WTC11 (cell line): ENCODE measurements at regions not wholly inside any gene's neighbourhood (a gene's known extent, or its start where the extent isn't known, plus 50 kb on each side); places are given as distances from the start of the nearest gene placed in this dataset.
A peak's percentile ranks its signal among the peaks of the same experiment; 100 is the strongest.

ENCODE experiments used
- ATAC-seq: fragments of 200-7000 bp; cut with Tn5 transposase; 2 replicates; pipeline ENCODE4 v1.10.0; 2021; ENCODE audit warnings: mild to moderate bottlenecking, moderate library complexity
- CTCF ChIA-PET: fragments of 300-600 bp; sonication (Branson Sonifier 250); formaldehyde crosslinking; loops from one replicate; lab custom pipeline; 2021; ENCODE audit warnings: antibody characterized with exemption; lab: Charles Lee
- POLR2A ChIA-PET: fragments of 350-600 bp; sonication (Branson Sonifier 250); formaldehyde crosslinking; loops from one replicate; lab custom pipeline; 2021; ENCODE audit warnings: antibody characterized with exemption; lab: Charles Lee
- DNase-seq: peaks from one replicate; pipeline ENCODE4 v3.0.0; 2021; ENCODE audit warnings: low spot score
- H3K27ac Mint-ChIP-seq: 2 replicates; pipeline ENCODE4 v1.8.0; 2021; ENCODE audit warnings: mixed read lengths
- H3K27me3 Mint-ChIP-seq: 2 replicates; pipeline ENCODE4 v1.8.0; 2021; ENCODE audit warnings: low read depth, mild to moderate bottlenecking, moderate library complexity, mixed read lengths
- H3K36me3 Mint-ChIP-seq: 2 replicates; pipeline ENCODE4 v1.8.0; 2021; ENCODE audit warnings: mixed read lengths
- H3K4me1 Mint-ChIP-seq: 2 replicates; pipeline ENCODE4 v1.8.0; 2022; ENCODE audit warnings: mixed read lengths
- H3K4me3 Mint-ChIP-seq: 2 replicates; pipeline ENCODE4 v1.8.0; 2021; ENCODE audit warnings: mild to moderate bottlenecking, moderate library complexity, mixed read lengths
- H3K9me3 Mint-ChIP-seq: 2 replicates; pipeline ENCODE4 v1.8.0; 2021; ENCODE audit warnings: mixed read lengths
- ATF1 ChIP-seq: sonication (generic); formaldehyde crosslinking; IDR thresholded peaks from 2 replicates; pipeline ENCODE4 v1.8.1; 2023; ENCODE audit warnings: mild to moderate bottlenecking, moderate library complexity, missing genetic modification reagents
- EMX1 ChIP-seq: fragments of 250-450 bp; sonication (Bioruptor Pico); IDR thresholded peaks from 2 replicates; pipeline ENCODE4 v1.8.0; 2021; ENCODE audit warnings: mild to moderate bottlenecking
- FOXP1 ChIP-seq: sonication (generic); formaldehyde crosslinking; IDR thresholded peaks from 2 replicates; pipeline ENCODE4 v1.8.0; 2022; ENCODE audit warnings: missing genetic modification reagents, mild to moderate bottlenecking, moderate library complexity, borderline replicate concordance
- IRF2 ChIP-seq: sonication (generic); formaldehyde crosslinking; IDR thresholded peaks from 2 replicates; pipeline ENCODE4 v1.8.0; 2022; ENCODE audit warnings: low read depth, missing genetic modification reagents, borderline replicate concordance
- JUN ChIP-seq: sonication (generic); formaldehyde crosslinking; IDR thresholded peaks from 2 replicates; pipeline ENCODE4 v1.8.0; 2023; ENCODE audit warnings: mild to moderate bottlenecking, missing genetic modification reagents
- NFYB ChIP-seq: sonication (generic); formaldehyde crosslinking; conservative IDR thresholded peaks from 2 replicates; pipeline ENCODE4 v1.8.0; 2022; ENCODE audit warnings: low read depth, missing genetic modification reagents
- OVOL2 ChIP-seq: fragments of 250-450 bp; sonication (Bioruptor Pico); IDR thresholded peaks from 2 replicates; pipeline ENCODE4 v1.9.0; 2021; ENCODE audit warnings: mild to moderate bottlenecking, borderline replicate concordance
- TCF7 ChIP-seq: sonication (generic); formaldehyde crosslinking; IDR thresholded peaks from 2 replicates; pipeline ENCODE4 v1.8.0; 2022; ENCODE audit warnings: mild to moderate bottlenecking, low read depth, missing genetic modification reagents, moderate library complexity
- TEAD1 ChIP-seq: sonication (generic); formaldehyde crosslinking; IDR thresholded peaks from 2 replicates; pipeline ENCODE4 v1.8.0; 2022; ENCODE audit warnings: mild to moderate bottlenecking, missing genetic modification reagents
- TEAD4 ChIP-seq: sonication (generic); formaldehyde crosslinking; IDR thresholded peaks from 2 replicates; pipeline ENCODE4 v1.8.0; 2022; ENCODE audit warnings: mild to moderate bottlenecking, missing genetic modification reagents
- ZNF219 ChIP-seq: sonication (generic); formaldehyde crosslinking; IDR thresholded peaks from 2 replicates; pipeline ENCODE4 v1.8.0; 2023; ENCODE audit warnings: missing genetic modification reagents, mild to moderate bottlenecking, borderline replicate concordance
- ZNF396 ChIP-seq: fragments of 250-450 bp; sonication (Bioruptor Pico); IDR thresholded peaks from 2 replicates; pipeline ENCODE4 v1.8.0; 2021; ENCODE audit warnings: mild to moderate bottlenecking, moderate library complexity, borderline replicate concordance
- ZNF425 ChIP-seq: fragments of 250-450 bp; sonication (Bioruptor Pico); conservative IDR thresholded peaks from 2 replicates; pipeline ENCODE4 v1.9.0; 2021; ENCODE audit warnings: mild to moderate bottlenecking
- TF ChIP-seq, protein P1 (sequence below): sonication (generic); formaldehyde crosslinking; IDR thresholded peaks from 2 replicates; pipeline ENCODE4 v1.8.0; 2023; ENCODE audit warnings: missing genetic modification reagents, mild to moderate bottlenecking, borderline replicate concordance
- TF ChIP-seq, protein P2 (sequence below): fragments of 250-450 bp; sonication (Bioruptor Pico); IDR thresholded peaks from 2 replicates; pipeline ENCODE4 v1.9.0; 2021; ENCODE audit warnings: mild to moderate bottlenecking, borderline replicate concordance
- TF ChIP-seq, protein P3 (sequence below): sonication (generic); formaldehyde crosslinking; IDR thresholded peaks from 2 replicates; pipeline ENCODE4 v1.8.0; 2023; ENCODE audit warnings: missing genetic modification reagents
- TF ChIP-seq, protein P4 (sequence below): sonication (generic); formaldehyde crosslinking; IDR thresholded peaks from 2 replicates; pipeline ENCODE4 v1.8.1; 2023; ENCODE audit warnings: mild to moderate bottlenecking, missing genetic modification reagents

DNA sequence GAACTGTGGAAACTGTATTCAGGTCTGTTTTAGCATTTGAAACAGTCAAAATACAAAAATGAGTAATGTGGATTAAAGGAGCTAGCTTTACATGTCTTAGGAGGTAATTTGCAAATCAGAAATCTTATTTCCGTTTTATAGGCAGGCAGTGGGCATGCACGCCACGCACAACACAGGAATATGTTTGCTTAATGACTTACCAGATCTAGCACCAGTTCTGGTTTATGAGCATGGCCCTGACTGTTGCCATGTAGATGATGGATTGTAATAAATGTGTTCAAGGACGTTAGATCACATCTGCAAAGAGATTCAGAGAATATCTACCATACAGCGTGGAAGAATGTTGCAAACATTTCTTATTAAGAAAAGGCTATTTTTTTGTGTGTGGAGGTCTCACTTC, 344.5 kb upstream of the NR3C2 start (continued):
- TF ChIP-seq, protein P1, sequence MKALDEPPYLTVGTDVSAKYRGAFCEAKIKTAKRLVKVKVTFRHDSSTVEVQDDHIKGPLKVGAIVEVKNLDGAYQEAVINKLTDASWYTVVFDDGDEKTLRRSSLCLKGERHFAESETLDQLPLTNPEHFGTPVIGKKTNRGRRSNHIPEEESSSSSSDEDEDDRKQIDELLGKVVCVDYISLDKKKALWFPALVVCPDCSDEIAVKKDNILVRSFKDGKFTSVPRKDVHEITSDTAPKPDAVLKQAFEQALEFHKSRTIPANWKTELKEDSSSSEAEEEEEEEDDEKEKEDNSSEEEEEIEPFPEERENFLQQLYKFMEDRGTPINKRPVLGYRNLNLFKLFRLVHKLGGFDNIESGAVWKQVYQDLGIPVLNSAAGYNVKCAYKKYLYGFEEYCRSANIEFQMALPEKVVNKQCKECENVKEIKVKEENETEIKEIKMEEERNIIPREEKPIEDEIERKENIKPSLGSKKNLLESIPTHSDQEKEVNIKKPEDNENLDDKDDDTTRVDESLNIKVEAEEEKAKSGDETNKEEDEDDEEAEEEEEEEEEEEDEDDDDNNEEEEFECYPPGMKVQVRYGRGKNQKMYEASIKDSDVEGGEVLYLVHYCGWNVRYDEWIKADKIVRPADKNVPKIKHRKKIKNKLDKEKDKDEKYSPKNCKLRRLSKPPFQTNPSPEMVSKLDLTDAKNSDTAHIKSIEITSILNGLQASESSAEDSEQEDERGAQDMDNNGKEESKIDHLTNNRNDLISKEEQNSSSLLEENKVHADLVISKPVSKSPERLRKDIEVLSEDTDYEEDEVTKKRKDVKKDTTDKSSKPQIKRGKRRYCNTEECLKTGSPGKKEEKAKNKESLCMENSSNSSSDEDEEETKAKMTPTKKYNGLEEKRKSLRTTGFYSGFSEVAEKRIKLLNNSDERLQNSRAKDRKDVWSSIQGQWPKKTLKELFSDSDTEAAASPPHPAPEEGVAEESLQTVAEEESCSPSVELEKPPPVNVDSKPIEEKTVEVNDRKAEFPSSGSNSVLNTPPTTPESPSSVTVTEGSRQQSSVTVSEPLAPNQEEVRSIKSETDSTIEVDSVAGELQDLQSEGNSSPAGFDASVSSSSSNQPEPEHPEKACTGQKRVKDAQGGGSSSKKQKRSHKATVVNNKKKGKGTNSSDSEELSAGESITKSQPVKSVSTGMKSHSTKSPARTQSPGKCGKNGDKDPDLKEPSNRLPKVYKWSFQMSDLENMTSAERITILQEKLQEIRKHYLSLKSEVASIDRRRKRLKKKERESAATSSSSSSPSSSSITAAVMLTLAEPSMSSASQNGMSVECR (CRISPR knock-in tag) = no peak
- no peak for TF ChIP-seq OVOL2

GRCh38 chr4:148782284-148782683, 340.1 kb upstream of the NR3C2 start:
- POLR2A ChIA-PET = no interaction called here
- H3K27ac Mint-ChIP-seq = peak overlapping the region; percentile 4
- ATAC-seq = peak; percentile 100

More at GRCh38 chr4:148782284-148782683, 340.1 kb upstream of the NR3C2 start:
- CTCF ChIA-PET = no interaction called here
- H3K36me3 Mint-ChIP-seq = no peaks in the 10 kb centered on the region
- H3K9me3 Mint-ChIP-seq = no peaks in the 10 kb centered on the region; the same call in 1 of the 2 replicates
- peaks cover 19% of the 10 kb centered on the region for H3K4me1 Mint-ChIP-seq
- TF ChIP-seq TEAD1 (peak; percentile 97; the same call in 1 of the 2 replicates), ZNF219 (CRISPR knock-in tag) (no peak), NFYB (CRISPR knock-in tag) (no peak), JUN (CRISPR knock-in tag) (no peak), EMX1 (no peak), TEAD4 (CRISPR knock-in tag) (0 out of 2 replicates have a peak, but pooled peaks have one; percentile 56), IRF2 (CRISPR knock-in tag) (no peak), FOXP1 (no peak), TCF7 (CRISPR knock-in tag) (no peak), ZNF396 (CRISPR knock-in tag) (no peak), ZNF425 (no peak), OVOL2 (no peak), ATF1 (CRISPR knock-in tag) (no peak)
- TF ChIP-seq, protein P2, sequence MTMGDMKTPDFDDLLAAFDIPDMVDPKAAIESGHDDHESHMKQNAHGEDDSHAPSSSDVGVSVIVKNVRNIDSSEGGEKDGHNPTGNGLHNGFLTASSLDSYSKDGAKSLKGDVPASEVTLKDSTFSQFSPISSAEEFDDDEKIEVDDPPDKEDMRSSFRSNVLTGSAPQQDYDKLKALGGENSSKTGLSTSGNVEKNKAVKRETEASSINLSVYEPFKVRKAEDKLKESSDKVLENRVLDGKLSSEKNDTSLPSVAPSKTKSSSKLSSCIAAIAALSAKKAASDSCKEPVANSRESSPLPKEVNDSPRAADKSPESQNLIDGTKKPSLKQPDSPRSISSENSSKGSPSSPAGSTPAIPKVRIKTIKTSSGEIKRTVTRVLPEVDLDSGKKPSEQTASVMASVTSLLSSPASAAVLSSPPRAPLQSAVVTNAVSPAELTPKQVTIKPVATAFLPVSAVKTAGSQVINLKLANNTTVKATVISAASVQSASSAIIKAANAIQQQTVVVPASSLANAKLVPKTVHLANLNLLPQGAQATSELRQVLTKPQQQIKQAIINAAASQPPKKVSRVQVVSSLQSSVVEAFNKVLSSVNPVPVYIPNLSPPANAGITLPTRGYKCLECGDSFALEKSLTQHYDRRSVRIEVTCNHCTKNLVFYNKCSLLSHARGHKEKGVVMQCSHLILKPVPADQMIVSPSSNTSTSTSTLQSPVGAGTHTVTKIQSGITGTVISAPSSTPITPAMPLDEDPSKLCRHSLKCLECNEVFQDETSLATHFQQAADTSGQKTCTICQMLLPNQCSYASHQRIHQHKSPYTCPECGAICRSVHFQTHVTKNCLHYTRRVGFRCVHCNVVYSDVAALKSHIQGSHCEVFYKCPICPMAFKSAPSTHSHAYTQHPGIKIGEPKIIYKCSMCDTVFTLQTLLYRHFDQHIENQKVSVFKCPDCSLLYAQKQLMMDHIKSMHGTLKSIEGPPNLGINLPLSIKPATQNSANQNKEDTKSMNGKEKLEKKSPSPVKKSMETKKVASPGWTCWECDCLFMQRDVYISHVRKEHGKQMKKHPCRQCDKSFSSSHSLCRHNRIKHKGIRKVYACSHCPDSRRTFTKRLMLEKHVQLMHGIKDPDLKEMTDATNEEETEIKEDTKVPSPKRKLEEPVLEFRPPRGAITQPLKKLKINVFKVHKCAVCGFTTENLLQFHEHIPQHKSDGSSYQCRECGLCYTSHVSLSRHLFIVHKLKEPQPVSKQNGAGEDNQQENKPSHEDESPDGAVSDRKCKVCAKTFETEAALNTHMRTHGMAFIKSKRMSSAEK = no peak
- TF ChIP-seq, protein P3, sequence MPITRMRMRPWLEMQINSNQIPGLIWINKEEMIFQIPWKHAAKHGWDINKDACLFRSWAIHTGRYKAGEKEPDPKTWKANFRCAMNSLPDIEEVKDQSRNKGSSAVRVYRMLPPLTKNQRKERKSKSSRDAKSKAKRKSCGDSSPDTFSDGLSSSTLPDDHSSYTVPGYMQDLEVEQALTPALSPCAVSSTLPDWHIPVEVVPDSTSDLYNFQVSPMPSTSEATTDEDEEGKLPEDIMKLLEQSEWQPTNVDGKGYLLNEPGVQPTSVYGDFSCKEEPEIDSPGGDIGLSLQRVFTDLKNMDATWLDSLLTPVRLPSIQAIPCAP (CRISPR knock-in tag) = no peak
- TF ChIP-seq, protein P4, sequence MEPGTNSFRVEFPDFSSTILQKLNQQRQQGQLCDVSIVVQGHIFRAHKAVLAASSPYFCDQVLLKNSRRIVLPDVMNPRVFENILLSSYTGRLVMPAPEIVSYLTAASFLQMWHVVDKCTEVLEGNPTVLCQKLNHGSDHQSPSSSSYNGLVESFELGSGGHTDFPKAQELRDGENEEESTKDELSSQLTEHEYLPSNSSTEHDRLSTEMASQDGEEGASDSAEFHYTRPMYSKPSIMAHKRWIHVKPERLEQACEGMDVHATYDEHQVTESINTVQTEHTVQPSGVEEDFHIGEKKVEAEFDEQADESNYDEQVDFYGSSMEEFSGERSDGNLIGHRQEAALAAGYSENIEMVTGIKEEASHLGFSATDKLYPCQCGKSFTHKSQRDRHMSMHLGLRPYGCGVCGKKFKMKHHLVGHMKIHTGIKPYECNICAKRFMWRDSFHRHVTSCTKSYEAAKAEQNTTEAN = no peak
- TF ChIP-seq, protein P1 (CRISPR knock-in tag) = no peak
- DNase-seq = peak; percentile 75
- no peaks in the 10 kb centered on the region for H3K27me3 Mint-ChIP-seq
- no peak overlapping the region for H3K4me3 Mint-ChIP-seq
